ENCODE measurements at regions not wholly inside any gene's neighbourhood (a gene's known extent, or its start where the extent isn't known, plus 50 kb on each side); places are given as distances from the start of the nearest gene placed in this dataset.
"Not testable (repeated sequence)": the region's sequence is repeated elsewhere in the genome, so short reads cannot be mapped to it uniquely, and the experiment has no call there.

GRCh38 chr17:33562792-33563191 is 269.7 kb upstream of the ASIC2 start:
- no peak for DNase-seq (ENCODE audit: low read depth in 3 of 3)

- DNase-seq (ENCODE audit: low read depth in 3 of 3), result no peak
These were observed 271.1 kb upstream of the ASIC2 start for GRCh38 chr17:33564146-33564545.

GRCh38 chr17:33567223-33567622 is 274.1 kb upstream of the ASIC2 start:
- no peak for DNase-seq (ENCODE audit: low read depth in 3 of 3)

- no peak for DNase-seq (ENCODE audit: low read depth in 3 of 3)
These were observed 279.5 kb upstream of the ASIC2 start for GRCh38 chr17:33572615-33573014.

GRCh38 chr17:33574942-33575445 is 281.9 kb upstream of the ASIC2 start:
- DNase-seq (ENCODE audit: low read depth in 3 of 3), result no peak

DNA sequence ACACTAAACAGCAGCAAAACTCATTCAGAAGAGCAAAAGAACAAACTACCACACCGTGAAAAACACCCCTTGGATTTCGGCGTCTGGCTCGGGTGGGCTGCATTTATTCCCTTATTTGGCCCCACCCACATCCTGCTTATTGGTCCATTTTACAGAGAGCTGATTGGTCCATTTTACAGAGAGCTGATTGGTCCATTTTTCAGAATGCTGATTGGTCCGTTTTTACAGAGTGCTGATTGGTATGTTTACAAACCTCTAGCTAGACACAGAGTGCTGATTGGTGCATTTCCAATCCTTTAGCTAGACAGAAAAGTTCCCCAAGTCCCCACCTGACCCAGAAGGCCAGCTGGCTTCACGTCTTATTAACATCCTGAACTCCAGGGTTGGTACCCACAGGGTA is 286.6 kb upstream of the ASIC2 start:
- DNase-seq (ENCODE audit: low read depth in 3 of 3), result not testable (repeated sequence)

DNA sequence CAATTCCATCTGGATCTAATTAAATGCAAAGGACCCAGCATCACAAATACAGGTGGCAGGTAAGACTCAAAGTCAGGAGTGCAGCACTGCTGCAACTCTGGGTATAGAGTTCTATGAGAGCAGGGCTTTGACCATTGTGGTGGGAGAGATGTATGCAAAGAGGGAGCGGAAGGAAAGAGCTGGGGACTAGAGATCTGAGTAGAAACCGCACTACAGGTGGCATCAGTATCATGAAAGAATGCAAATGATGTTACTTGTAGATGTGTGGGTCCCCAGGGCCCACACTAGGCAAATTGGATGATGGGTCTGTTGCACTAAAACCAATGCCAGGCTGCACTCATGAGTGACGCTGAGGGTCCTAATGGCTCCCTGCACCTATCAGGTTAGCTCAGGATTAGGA is 287.1 kb upstream of the ASIC2 start:
- DNase-seq (ENCODE audit: low read depth in 3 of 3), result no peak

DNA sequence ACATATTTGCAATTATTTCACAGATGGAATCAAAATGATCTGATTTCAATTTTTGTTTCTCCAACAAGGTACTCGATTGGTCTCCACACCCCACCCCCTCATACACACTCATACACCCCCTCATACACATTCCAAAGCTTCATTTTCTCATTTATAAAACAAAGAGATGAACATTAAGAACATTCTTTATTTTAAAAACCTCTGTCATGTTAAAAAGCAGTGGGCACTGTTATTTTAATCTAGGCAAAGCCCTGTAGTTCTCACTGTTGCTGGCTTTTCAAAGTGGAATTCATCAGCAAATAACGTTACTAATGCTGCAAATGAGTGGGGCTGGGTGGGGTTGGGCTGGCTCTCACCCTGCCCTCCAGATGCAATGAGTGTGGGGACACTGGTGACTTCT is 289.6 kb upstream of the ASIC2 start:
- DNase-seq (ENCODE audit: low read depth in 3 of 3), result no peak

- no peak for DNase-seq (ENCODE audit: low read depth in 3 of 3)
These were observed 290.7 kb upstream of the ASIC2 start for GRCh38 chr17:33583518-33584417.

DNA sequence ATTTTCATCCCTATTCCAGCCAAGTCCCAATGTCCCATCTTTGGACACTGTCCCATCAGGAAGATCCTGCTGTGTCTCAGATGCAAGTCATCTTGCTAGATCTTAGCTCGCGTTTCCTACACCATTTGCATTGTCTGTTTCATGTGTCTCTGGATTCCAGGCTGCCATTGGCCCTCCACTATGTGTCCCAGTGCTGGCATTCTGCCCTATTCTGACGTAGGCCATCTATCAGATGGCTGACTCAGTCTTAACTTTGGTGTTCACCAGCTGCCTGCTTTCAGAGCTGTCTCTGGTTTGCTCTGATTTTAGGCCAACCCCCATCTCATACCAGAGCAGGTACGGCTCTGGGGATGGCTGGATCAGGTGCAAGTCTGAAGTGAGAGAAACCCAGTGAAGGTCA is 300.9 kb upstream of the ASIC2 start:
- DNase-seq (ENCODE audit: low read depth in 3 of 3), result no peak

- no peak for DNase-seq (ENCODE audit: low read depth in 3 of 3)
These were observed 302.7 kb upstream of the ASIC2 start for GRCh38 chr17:33595828-33596227.

DNA sequence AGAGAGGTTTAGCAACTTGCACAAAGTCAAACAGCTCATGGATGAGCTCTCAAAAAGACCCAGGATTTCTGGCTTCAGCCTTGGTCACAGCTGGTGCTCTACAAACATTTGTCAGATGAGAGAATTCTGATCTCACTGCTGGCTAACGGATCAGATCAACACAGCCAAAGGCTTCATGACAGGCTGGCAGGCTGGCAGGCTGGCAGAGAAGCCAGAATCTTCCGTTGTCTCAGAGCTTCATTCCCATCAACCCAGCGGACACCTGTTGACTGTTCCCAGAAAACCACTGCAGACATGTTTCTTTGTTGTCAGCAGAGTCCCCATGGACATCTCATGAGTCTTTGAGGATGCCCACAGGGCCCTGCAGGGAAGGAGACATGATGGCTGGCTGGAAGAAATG is 303.8 kb upstream of the ASIC2 start:
- DNase-seq (ENCODE audit: low read depth in 3 of 3), result no peak

DNA sequence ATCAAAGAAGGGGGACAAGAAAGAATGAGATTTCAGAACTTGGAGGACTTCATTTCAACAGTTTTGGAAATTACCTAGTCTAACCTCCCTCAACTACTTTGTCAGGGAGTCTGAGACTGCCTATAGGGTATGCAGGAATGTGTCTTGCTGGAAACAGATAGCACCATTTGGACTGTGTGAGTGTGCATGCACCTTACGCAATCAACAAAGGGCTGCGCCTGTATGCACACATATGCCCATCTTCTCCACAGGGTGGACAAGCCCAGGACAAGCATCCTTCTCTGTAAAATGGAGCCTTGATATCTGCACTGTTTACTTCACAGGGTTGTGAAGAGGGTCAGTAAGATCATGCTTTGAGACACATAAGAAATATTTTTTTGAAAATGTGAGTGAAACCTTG is 305.7 kb upstream of the ASIC2 start:
- DNase-seq (ENCODE audit: low read depth in 3 of 3), result no peak

- no peak for DNase-seq (ENCODE audit: low read depth in 3 of 3)
These were observed 309.9 kb upstream of the ASIC2 start for GRCh38 chr17:33602981-33603380.

DNA sequence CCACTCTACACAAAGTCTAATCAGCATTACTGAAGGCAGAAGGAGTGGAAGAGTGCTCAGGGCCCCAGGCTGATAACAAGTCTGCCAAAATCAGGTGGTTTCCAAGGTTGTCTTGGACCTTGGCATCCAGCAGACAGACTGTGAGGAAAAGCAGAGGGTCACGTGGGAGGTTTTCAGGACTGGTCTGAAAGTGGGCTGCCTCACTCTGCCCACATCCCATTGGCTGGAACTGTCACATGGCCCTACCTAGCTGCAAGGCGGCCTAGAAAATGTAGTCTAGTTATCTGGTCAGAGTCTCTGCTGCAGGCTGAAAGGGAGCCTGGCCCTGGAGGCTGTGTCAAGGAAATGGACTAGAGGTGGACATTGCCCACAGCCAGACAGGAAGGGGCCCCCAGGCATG is 310.7 kb upstream of the ASIC2 start:
- no peak for DNase-seq (ENCODE audit: low read depth in 3 of 3)

DNA sequence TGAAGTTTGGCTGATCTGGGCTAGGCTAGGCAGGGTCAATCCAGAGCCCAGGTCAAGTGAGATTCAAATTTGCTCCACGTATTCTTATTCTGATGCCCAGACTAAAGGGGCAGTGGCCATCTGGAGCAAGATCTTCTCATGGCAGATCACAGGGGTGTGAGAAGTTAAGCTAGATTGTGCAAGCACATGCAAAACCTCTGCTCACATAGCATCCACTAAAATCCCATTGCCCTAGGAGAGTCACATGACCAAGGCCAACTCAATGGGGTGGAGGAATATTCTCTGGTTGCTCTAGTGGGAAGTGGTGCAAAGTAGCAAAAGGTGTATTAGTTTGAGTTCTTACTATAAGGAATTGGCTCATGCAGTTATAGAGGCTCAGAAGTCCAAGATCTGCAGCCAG is 318.4 kb upstream of the ASIC2 start:
- DNase-seq (ENCODE audit: low read depth in 3 of 3), result no peak

GRCh38 chr17:33615861-33616260 is 322.8 kb upstream of the ASIC2 start:
- DNase-seq (ENCODE audit: low read depth in 3 of 3), result no peak

GRCh38 chr17:33623841-33624240 is 330.7 kb upstream of the ASIC2 start:
- no peak for DNase-seq (ENCODE audit: low read depth in 3 of 3)

DNA sequence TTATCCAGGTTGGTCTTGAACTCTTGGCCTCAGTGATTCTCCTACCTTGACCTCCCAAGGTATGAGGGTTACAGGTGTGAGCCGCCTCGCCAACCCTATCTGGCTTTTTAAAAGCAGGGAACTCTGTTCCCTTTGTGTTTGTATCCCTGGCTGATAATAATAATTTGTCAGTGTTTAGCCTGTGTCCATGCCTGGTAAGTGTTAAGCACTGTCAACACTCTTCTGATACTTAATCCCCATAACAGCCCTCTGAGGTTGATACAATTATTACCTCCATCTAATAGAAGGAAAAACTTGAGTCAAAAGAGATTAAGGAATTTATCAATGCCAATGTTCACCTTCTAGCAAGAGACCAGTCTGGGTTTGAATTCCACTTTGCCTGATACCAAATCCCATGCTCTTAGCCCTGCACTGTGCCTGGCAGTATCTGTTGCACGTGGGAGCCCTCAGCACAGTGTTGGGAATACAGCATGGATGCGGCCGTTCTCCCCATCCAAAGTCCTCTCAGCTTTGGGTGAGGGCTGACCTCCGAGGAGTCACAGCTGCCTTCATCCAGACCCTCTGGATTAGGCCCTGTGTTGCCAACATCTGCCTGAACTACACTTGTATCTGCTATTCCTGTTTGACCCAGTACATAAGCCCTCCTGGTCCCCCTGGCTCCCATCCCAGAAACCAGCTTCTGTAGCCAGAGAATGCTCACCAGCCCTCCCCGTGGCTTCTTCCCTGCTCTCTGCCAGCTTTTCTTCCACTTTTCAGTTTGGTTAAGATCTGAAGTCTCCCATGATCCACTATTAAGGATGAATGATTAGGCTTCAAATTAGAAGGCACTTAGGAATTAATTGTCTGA is 335.6 kb upstream of the ASIC2 start:
- no peak for DNase-seq (ENCODE audit: low read depth in 3 of 3)

DNA sequence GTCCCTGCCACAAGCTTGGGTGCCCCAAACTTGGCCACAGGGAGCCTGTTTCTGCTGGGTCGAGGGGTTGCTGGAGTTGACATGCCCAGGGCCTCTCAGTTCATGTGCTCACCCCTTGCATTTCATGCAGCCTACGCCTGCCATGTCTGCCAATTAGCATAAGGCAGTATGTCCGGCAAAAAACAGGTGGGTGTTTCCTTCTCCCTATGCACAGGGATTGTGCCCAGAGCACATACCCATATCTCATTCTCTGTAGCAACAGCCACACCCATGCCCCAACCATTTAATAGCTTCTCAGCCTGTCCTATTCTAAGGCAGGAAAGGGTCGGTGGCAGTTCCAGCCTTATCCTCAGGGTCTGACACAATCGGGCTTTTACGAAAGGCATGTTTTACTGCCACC is 340.4 kb upstream of the ASIC2 start:
- no peak for DNase-seq (ENCODE audit: low read depth in 3 of 3)

DNA sequence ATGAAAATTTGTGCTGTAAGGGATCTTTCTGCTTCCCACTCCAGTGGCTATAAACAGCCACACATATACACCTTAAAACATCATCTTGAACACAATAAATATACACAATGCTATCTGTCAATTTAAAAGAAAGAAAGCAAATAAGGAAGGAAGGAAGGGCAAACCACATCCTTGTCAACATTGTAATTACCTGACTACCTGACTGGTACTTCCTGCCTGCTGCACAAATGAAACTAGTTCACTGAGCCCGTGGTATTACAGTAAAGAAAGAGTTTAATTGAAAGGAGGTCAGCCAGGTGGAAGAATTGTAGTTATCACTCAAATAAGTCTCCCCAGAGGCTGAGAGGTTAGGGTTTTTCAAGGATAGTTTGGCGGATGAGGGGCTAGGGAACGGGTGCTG is 344.4 kb upstream of the ASIC2 start:
- no peak for DNase-seq (ENCODE audit: low read depth in 3 of 3)

DNA sequence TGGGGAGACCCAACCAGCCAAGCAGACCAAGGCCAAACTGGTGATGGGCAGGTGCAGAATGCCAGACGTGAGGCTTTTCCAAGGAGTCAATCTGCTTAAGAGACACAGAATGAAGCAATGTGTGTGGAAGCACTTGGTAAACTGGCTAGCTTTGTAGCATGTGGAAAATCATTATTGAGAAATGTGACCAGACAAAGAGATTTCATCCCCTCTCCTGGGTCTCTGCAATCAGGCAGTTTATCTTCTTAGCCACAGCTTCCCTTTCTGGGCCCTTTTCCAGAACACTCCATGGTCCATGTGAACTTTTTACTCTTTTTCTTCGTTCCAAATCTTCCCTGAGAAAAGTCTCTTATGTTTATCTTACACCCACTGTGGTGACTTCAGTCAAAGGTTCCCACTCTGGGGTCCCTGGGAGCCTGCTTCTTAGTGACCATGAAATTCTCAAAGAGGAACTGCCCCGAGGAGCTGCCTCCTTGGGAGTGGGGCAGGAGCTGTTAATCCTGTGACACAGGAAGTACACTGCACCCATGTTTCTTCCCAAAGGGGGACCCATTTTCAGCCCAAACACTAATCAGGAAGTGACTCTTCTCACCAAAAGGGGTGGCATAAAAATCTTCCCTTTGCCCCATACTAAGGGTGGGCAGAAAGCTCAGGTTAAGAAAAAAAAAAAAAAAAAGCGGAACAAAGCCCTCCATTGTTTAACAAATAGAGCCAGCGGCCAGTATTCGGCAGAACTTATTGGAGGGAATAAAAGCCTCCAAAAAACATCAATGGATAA is 346.2 kb upstream of the ASIC2 start:
- no peak for DNase-seq (ENCODE audit: low read depth in 3 of 3)
